ENCODE measurements at regions not wholly inside any gene's neighbourhood (a gene's known extent, or its start where the extent isn't known, plus 50 kb on each side); places are given as distances from the start of the nearest gene placed in this dataset.

- no peak for DNase-seq
These were observed 116.0 kb downstream of the MACIR start for GRCh38 chr5:103374473-103374963.

- DNase-seq, result no peak
These were observed 115.3 kb downstream of the MACIR start for GRCh38 chr5:103373597-103374472.

GRCh38 chr5:103371046-103371607 lies 112.6 kb downstream of the MACIR start:
- no peak for DNase-seq

- DNase-seq, result no peak
These were observed 110.9 kb downstream of the MACIR start for GRCh38 chr5:103369125-103370120.

GRCh38 chr5:103367702-103368101 lies 109.1 kb downstream of the MACIR start:
- DNase-seq, result no peak

GRCh38 chr5:103366918-103367549 lies 108.5 kb downstream of the MACIR start:
- no peak for DNase-seq

GRCh38 chr5:103364074-103364473 lies 105.5 kb downstream of the MACIR start:
- DNase-seq, result no peak

- DNase-seq, result no peak
These were observed 103.6 kb downstream of the MACIR start for GRCh38 chr5:103362211-103362610.

GRCh38 chr5:103360475-103360874 lies 101.9 kb downstream of the MACIR start:
- DNase-seq, result no peak

GRCh38 chr5:103358305-103358995 lies 99.9 kb downstream of the MACIR start:
- no peak for DNase-seq

GRCh38 chr5:103357636-103358035 lies 99.1 kb downstream of the MACIR start:
- no peak for DNase-seq

- DNase-seq, result no peak
These were observed 98.0 kb downstream of the MACIR start for GRCh38 chr5:103356350-103357091.

- no peak for DNase-seq
These were observed 97.0 kb downstream of the MACIR start for GRCh38 chr5:103355579-103355978.

- DNase-seq, result no peak
These were observed 95.9 kb downstream of the MACIR start for GRCh38 chr5:103354446-103354845.

GRCh38 chr5:103353581-103353980 lies 95.0 kb downstream of the MACIR start:
- DNase-seq, result no peak

- peak; percentile 5 for DNase-seq
These were observed 89.3 kb downstream of the MACIR start for GRCh38 chr5:103347716-103348423.

GRCh38 chr5:103346162-103346748 lies 87.7 kb downstream of the MACIR start:
- no peak for DNase-seq

GRCh38 chr5:103345461-103345860 lies 86.9 kb downstream of the MACIR start:
- no peak for DNase-seq

- no peak for DNase-seq
These were observed 82.3 kb downstream of the MACIR start for GRCh38 chr5:103340717-103341388.

All from T1000 (cell line).